GM18502 (cell line): ENCODE measurements at regions not wholly inside any gene's neighbourhood (a gene's known extent, or its start where the extent isn't known, plus 50 kb on each side); places are given as distances from the start of the nearest gene placed in this dataset.
"Not testable (repeated sequence)": the region's sequence is repeated elsewhere in the genome, so short reads cannot be mapped to it uniquely, and the experiment has no call there.

Source experiments
- ATAC-seq: cut with Tn5 transposase; IDR thresholded peaks from one replicate; pipeline ENCODE4 v1.9.1; 2021; ENCODE audit warnings: mild to moderate bottlenecking; ENCODE audit not compliant: unreplicated experiment, poor library complexity

GRCh38 chr16:75780669-75781068 lies 54.4 kb upstream of the CPHXL start:
- ATAC-seq = no peak

GRCh38 chr16:75781683-75782343 lies 55.5 kb upstream of the CPHXL start:
- no peak for ATAC-seq

GRCh38 chr16:75787440-75787839 lies 61.1 kb upstream of the CPHXL start:
- ATAC-seq = no peak

GRCh38 chr16:75789237-75789636 lies 62.9 kb upstream of the CPHXL start:
- ATAC-seq = peak; percentile 77

DNA sequence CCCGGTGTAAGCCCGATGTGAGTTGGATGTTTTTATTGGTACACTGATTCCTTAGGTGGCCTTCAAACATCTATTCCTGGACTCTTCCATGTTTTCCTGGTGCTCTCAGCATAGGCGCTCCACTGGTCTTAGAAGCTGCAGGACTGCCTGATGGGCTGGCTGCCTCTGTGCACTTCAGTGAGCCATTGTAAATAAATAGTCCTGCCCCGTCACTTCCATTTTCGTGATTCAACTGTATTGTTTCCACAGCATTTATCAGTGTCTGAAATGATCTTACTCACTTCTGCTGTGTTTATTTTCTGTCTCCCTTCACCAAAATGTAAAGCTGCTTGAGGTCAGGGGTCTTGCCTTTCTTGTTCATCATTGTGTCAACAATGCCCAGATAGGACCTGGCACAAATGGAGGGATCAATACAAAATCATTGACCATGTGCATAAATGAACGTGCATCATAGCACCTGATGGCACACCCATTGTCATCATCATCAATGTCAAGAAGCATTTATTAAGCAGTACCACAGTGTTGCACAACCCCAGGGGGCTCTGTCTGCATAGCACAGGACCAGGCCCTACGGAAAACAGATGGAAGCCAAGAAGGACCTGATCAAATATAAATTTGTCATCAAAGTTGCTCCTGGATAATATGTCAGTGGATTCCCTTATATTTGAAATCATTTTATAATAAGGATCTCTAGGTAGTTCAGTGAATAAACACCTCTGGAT lies 66.6 kb upstream of the CPHXL start:
- no peak for ATAC-seq

GRCh38 chr16:75793641-75794040 lies 67.4 kb upstream of the CPHXL start:
- ATAC-seq = no peak

DNA sequence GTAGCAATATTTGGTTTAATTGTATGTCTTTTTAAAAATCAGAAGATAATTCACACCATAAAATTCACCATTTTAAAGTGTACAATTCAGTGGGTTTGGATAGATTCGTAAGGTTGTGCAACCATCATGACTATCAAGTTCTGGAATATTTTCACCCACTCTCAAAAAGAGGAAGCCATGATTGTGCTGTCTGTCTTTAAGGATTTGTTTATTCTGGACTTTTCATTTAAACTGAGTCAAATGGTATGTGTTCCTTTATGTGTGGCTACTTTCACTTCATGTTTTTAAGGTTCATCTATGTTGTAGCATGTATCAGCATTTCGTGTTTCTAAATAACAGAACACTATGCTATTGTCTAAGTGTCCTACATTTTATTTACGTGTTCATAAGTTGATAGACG lies 68.1 kb upstream of the CPHXL start:
- no peak for ATAC-seq

DNA sequence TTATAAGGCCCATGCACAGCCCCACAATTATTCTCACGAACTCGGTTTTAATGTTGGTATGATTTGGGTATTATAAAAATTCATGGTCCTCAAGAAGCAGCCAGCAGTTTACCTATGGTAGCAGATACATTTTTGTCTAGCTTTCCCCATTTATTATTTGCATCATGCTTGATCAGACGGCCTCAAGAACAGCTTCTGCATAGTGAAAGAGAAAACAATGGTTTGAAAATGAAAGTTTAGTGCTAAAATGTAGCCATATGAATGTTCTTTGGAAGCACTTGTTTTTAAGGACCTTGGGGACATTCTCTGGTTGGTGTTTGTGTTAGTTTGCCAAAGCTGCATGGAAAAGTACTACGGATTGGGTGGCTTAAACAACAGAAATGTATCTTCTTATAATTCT lies 72.4 kb upstream of the CPHXL start:
- peak; percentile 53 for ATAC-seq

DNA sequence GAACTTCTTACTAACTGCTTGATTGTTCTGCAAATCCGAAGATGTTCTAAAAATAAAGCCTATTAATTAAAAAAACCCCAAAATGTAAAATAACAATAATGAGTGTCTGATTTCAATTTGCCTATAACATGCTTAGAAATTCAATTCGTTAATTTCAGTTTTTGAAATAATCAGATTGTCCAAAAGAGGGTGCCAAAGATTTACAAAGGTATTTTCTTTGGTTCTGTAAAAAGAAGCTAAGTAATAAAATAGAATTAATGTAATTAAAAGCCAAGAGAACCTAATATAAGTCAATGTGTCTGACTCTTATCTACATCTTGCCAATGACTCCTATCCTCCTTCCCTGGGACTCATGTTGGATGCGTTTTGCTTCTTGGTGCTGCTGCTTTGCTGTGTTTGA lies 75.0 kb upstream of the CPHXL start:
- no peak for ATAC-seq

- no peak for ATAC-seq
Observed at GRCh38 chr16:75803753-75804152, 77.5 kb upstream of the CPHXL start.

GRCh38 chr16:75804368-75804767 lies 78.1 kb upstream of the CPHXL start:
- ATAC-seq = no peak

DNA sequence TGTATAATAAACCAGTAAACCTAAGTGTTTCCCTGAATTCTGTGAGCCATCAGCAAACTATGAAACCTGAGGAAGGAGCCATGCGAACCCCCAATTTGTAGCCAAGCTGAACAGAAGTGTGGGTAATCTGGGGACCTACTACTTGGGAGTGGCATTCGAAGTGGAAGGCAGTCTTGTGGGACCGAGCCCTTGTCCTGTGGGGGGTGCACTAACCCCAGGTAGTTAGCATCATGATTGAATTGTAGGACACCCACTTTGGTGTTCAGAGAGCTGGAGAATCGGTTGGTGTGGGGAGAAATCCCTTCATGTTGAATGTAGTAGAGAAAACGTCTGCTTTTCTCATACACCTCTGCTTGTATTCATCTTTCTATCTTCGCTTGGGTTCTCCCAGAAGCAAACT lies 79.7 kb upstream of the CPHXL start:
- no peak for ATAC-seq

GRCh38 chr16:75806487-75806886 lies 80.2 kb upstream of the CPHXL start:
- ATAC-seq = no peak

- ATAC-seq = no peak
Observed at GRCh38 chr16:75810342-75810741, 84.1 kb upstream of the CPHXL start.

GRCh38 chr16:75811020-75811634 lies 84.8 kb upstream of the CPHXL start:
- no peak for ATAC-seq

DNA sequence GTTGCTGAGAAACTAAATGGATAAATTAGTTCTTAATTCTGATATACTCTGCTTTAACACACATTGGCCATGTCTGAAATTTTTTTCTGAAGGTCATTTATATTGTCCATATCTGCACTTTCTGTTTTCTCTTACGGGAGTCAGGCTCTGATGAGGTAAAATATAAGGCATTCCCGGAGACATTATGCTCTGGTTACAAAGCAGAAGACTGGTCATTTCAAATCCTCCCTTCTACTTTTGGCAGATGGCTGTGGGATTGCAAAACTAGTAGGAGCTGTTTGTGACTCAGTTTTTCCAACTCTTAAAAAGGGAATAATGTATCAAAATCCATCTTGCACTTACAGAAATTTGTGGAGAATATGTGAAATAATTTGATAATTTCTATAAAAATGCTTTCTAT lies 92.2 kb upstream of the CPHXL start:
- no peak for ATAC-seq

- ATAC-seq = no peak
Observed at GRCh38 chr16:75820672-75821071, 94.4 kb upstream of the CPHXL start.

DNA sequence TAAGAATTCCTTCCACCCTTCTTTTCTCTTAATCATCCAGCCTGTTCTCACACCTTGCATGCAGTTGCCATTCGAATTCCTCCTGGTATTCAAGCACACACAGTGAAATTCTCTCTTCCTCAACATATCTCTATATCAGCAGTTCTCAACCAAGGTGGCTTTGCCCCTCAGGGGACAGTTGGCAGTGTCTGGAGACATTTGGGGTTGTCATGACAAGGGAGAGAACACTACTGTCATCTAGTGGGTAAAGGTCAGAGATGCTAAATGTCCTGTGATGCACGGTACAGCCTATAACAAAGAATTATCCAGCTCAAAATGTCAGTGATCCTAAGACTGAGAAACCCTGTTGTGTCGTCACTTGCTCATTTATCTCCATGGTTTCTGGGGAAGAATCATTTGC lies 94.8 kb upstream of the CPHXL start:
- no peak for ATAC-seq

DNA sequence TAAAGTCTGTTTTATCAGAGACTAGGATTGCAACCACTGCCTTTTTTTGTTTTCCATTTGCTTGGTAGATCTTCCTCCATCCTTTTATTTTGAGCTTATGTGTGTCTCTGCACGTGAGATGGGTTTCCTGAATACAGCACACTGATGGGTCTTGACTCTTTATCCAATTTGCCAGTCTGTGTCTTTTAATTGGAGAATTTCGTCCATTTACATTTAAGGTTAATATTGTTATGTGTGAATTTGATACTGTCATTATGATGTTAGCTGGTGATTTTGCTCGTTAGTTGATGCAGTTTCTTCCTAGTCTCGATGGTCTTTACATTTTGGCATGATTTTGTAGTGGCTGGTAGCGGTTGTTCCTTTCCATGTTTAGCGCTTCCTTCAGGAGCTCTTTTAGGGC lies 99.5 kb upstream of the CPHXL start:
- not testable (repeated sequence) for ATAC-seq

GRCh38 chr16:75827372-75828038 lies 101.2 kb upstream of the CPHXL start:
- not testable (repeated sequence) for ATAC-seq

DNA sequence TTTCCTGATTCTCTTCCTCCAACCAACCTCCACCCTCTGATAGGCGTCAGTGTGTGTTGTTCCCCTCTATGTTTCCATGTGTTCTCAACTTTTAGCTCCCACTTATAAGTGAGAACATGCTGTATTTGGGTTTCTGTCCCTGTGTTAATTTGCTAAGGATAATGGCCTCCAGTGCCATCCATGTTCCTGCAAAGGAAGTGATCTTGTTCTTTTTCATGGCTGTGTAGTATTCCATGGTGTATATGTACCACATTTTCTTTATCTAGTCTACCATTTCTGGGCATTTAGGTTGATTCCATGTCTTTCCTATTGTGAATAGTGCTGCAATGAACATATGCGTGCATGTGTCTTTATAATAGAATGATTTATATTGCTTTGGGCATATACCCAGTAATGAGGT lies 107.1 kb upstream of the CPHXL start:
- ATAC-seq = not testable (repeated sequence)
